ENCODE measurements at regions not wholly inside any gene's neighbourhood (a gene's known extent, or its start where the extent isn't known, plus 50 kb on each side); places are given as distances from the start of the nearest gene placed in this dataset.

- TF ChIP-seq, protein P1, sequence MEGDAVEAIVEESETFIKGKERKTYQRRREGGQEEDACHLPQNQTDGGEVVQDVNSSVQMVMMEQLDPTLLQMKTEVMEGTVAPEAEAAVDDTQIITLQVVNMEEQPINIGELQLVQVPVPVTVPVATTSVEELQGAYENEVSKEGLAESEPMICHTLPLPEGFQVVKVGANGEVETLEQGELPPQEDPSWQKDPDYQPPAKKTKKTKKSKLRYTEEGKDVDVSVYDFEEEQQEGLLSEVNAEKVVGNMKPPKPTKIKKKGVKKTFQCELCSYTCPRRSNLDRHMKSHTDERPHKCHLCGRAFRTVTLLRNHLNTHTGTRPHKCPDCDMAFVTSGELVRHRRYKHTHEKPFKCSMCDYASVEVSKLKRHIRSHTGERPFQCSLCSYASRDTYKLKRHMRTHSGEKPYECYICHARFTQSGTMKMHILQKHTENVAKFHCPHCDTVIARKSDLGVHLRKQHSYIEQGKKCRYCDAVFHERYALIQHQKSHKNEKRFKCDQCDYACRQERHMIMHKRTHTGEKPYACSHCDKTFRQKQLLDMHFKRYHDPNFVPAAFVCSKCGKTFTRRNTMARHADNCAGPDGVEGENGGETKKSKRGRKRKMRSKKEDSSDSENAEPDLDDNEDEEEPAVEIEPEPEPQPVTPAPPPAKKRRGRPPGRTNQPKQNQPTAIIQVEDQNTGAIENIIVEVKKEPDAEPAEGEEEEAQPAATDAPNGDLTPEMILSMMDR (IDR thresholded peaks at IDR 0.05), result no peak
- TF ChIP-seq ZNF138 (CRISPR knock-in tag; conservative IDR thresholded peaks at IDR 0.05) (no peak), IRF1 (CRISPR knock-in tag; IDR thresholded peaks at IDR 0.05) (no peak), FOXJ3 (CRISPR knock-in tag; IDR thresholded peaks at IDR 0.05; ENCODE audit: borderline replicate concordance) (no peak), GTF2I (CRISPR knock-in tag; conservative IDR thresholded peaks at IDR 0.05) (no peak)
- TF ChIP-seq, protein P2, sequence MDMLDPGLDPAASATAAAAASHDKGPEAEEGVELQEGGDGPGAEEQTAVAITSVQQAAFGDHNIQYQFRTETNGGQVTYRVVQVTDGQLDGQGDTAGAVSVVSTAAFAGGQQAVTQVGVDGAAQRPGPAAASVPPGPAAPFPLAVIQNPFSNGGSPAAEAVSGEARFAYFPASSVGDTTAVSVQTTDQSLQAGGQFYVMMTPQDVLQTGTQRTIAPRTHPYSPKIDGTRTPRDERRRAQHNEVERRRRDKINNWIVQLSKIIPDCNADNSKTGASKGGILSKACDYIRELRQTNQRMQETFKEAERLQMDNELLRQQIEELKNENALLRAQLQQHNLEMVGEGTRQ (CRISPR knock-in tag; IDR thresholded peaks at IDR 0.05), result no peak
These were observed 125.3 kb upstream of the CLNK start for GRCh38 chr4:10809905-10810304.
